GM23338 (cell line): ENCODE measurements at regions not wholly inside any gene's neighbourhood (a gene's known extent, or its start where the extent isn't known, plus 50 kb on each side); places are given as distances from the start of the nearest gene placed in this dataset.

Source experiments
- CREB1 ChIP-seq: fragments of 250-450 bp; sonication (Bioruptor Pico); IDR thresholded peaks from 2 replicates; pipeline ENCODE4 v1.5.0; 2020; ENCODE audit warnings: low read depth, mild to moderate bottlenecking, moderate library complexity
- ETS1 ChIP-seq: IDR thresholded peaks from 2 replicates; pipeline ENCODE4 v1.6.1; 2016; ENCODE audit warnings: antibody characterized with exemption
- EZH2 ChIP-seq: fragments of 200-600 bp; sonication (generic); IDR thresholded peaks from one replicate; pipeline ENCODE4 v1.8.0; 2017; ENCODE audit warnings: antibody characterized with exemption, mild to moderate bottlenecking, low read depth; ENCODE audit not compliant: unreplicated experiment
- EZH2phosphoT487 ChIP-seq: fragments of 200-600 bp; sonication (generic); IDR thresholded peaks from one replicate; pipeline ENCODE4 v1.8.1; 2018; ENCODE audit warnings: antibody characterized with exemption; ENCODE audit not compliant: unreplicated experiment
- JUNB ChIP-seq: IDR thresholded peaks from one replicate; pipeline ENCODE4 v1.6.1; 2016; ENCODE audit warnings: antibody characterized with exemption; ENCODE audit not compliant: unreplicated experiment
- NANOG ChIP-seq: IDR thresholded peaks from 2 replicates; pipeline ENCODE4 v1.6.1; 2016; ENCODE audit warnings: antibody characterized with exemption, borderline replicate concordance
- POLR2AphosphoS5 ChIP-seq: IDR thresholded peaks from 2 replicates; pipeline ENCODE4 v1.6.1; 2016; ENCODE audit warnings: antibody characterized with exemption, low read depth
- REST ChIP-seq: IDR thresholded peaks from one replicate; pipeline ENCODE4 v1.6.1; 2018; ENCODE audit warnings: antibody characterized with exemption; ENCODE audit not compliant: unreplicated experiment
- STAT1 ChIP-seq: IDR thresholded peaks from one replicate; pipeline ENCODE4 v1.6.1; 2016; ENCODE audit warnings: antibody characterized with exemption; ENCODE audit not compliant: unreplicated experiment
- ZNF114 ChIP-seq: fragments of 250-450 bp; sonication (Bioruptor Pico); IDR thresholded peaks from 2 replicates; pipeline ENCODE4 v1.5.0; 2020; ENCODE audit warnings: mild to moderate bottlenecking, moderate library complexity
- ZNF331 ChIP-seq: fragments of 250-450 bp; sonication (Bioruptor Pico); IDR thresholded peaks from 2 replicates; pipeline ENCODE4 v1.5.0; 2020; ENCODE audit warnings: low read depth, mild to moderate bottlenecking, moderate library complexity
- ZNF462 ChIP-seq: fragments of 250-450 bp; sonication (Bioruptor Pico); IDR thresholded peaks from 2 replicates; pipeline ENCODE4 v1.5.0; 2020; ENCODE audit warnings: mild to moderate bottlenecking, moderate library complexity

- TF ChIP-seq ZNF462 (CRISPR knock-in tag): no peak
- TF ChIP-seq NANOG: no peak
- TF ChIP-seq REST: no peak
- no peak for TF ChIP-seq POLR2AphosphoS5
- no peak for TF ChIP-seq STAT1
- no peak for TF ChIP-seq ETS1
- no peak for TF ChIP-seq JUNB
- TF ChIP-seq CREB1 (CRISPR knock-in tag): no peak
- no peak for TF ChIP-seq ZNF114 (CRISPR knock-in tag)
- no peak for TF ChIP-seq EZH2
- TF ChIP-seq EZH2phosphoT487: no peak
- TF ChIP-seq ZNF331: no peak
Observed at GRCh38 chr11:28690746-28691145, 582.6 kb downstream of the METTL15 start (continued).
